ENCODE measurements at regions not wholly inside any gene's neighbourhood (a gene's known extent, or its start where the extent isn't known, plus 50 kb on each side); places are given as distances from the start of the nearest gene placed in this dataset.

DNA sequence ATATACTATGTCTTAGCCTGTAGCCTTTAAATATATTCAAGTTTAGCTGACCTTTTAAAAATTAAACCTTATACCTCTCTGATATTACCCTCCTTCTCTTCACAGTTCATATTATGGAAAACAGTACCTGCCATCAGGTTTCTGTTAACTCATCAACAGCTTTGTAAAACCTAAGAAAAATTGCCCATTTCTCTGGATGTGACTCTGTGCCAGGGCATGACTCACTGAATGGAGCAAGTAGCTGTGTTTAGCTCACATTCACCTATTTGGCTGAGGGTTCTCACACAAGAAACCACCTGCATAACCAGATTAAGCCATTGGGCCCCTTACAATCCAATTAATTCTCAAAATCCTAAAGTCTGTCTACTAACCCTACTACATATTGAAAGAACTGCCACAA is 678.8 kb upstream of the MARCKS start:
- TF ChIP-seq, protein P1, sequence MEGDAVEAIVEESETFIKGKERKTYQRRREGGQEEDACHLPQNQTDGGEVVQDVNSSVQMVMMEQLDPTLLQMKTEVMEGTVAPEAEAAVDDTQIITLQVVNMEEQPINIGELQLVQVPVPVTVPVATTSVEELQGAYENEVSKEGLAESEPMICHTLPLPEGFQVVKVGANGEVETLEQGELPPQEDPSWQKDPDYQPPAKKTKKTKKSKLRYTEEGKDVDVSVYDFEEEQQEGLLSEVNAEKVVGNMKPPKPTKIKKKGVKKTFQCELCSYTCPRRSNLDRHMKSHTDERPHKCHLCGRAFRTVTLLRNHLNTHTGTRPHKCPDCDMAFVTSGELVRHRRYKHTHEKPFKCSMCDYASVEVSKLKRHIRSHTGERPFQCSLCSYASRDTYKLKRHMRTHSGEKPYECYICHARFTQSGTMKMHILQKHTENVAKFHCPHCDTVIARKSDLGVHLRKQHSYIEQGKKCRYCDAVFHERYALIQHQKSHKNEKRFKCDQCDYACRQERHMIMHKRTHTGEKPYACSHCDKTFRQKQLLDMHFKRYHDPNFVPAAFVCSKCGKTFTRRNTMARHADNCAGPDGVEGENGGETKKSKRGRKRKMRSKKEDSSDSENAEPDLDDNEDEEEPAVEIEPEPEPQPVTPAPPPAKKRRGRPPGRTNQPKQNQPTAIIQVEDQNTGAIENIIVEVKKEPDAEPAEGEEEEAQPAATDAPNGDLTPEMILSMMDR (IDR thresholded peaks at IDR 0.05), result no peak
- no peak for TF ChIP-seq POLR2A (IDR thresholded peaks at IDR 0.05)

Data from esophagus squamous epithelium (tissue), 4 donors.